ENCODE measurements at regions not wholly inside any gene's neighbourhood (a gene's known extent, or its start where the extent isn't known, plus 50 kb on each side); places are given as distances from the start of the nearest gene placed in this dataset.

DNA sequence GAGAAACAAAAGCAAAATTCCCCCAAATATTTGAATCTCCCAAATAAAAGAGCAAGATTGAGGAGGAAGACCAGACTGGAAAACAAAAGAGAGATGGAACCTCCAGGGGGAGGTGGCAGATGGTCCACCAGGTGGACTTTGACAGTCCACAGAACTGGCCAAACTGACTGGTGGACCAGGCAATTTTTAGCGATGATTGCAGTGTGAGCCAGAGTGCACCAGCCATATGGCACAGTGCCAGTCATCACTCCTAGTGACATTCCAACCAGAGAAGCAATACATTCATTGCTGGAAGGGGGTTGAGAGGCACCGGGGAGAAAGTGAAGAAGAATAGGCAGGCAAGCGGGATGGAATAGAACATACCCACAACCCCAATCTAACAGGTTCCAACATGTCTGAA is 182.9 kb downstream of the EXOC5 start:
- Histone ChIP-seq H3K36me3 (no peaks in the 10 kb centered on the region), H3K4me3 (no peak overlapping the region)
- 65 to 80% methylated on average over 2 to 3 of the region's 3 CpGs for WGBS, 2 donors (ENCODE audit: low coverage in 1 of 2)

GRCh38 chr14:57085043-57085442 is 183.7 kb downstream of the EXOC5 start:
- WGBS, 2 donors (ENCODE audit: low coverage in 1 of 2), result 60 to 83% methylated on average over 3 of the region's 3 CpGs
- no peak overlapping the region for H3K27ac ChIP-seq
- TF ChIP-seq POLR2AphosphoS5 (IDR thresholded peaks at IDR 0.05) (no peak), POLR2A (IDR thresholded peaks at IDR 0.05) (no peak), CTCF (IDR thresholded peaks at IDR 0.05) (no peak), EP300 (IDR thresholded peaks at IDR 0.05) (no peak)
- no peak overlapping the region for H3K4me3 ChIP-seq
- H3K4me1 ChIP-seq, result no peaks in the 10 kb centered on the region
- no peaks in the 10 kb centered on the region for H3K36me3 ChIP-seq
- H3K9me3 ChIP-seq, result no peaks in the 10 kb centered on the region
- no peaks in the 10 kb centered on the region for H3K27me3 ChIP-seq
- no peak for ATAC-seq

More for the DNA sequence above, 182.9 kb downstream of the EXOC5 start:
- no peak overlapping the region for H3K27ac ChIP-seq
- H3K27me3 ChIP-seq, result no peaks in the 10 kb centered on the region
- no peak for ATAC-seq
- no peak for TF ChIP-seq EP300 (IDR thresholded peaks at IDR 0.05)
- no peak for TF ChIP-seq POLR2AphosphoS5 (IDR thresholded peaks at IDR 0.05)
- TF ChIP-seq CTCF (IDR thresholded peaks at IDR 0.05), result no peak
- no peak for TF ChIP-seq POLR2A (IDR thresholded peaks at IDR 0.05)
- H3K9me3 ChIP-seq, result no peaks in the 10 kb centered on the region
- no peaks in the 10 kb centered on the region for H3K4me1 ChIP-seq

DNA sequence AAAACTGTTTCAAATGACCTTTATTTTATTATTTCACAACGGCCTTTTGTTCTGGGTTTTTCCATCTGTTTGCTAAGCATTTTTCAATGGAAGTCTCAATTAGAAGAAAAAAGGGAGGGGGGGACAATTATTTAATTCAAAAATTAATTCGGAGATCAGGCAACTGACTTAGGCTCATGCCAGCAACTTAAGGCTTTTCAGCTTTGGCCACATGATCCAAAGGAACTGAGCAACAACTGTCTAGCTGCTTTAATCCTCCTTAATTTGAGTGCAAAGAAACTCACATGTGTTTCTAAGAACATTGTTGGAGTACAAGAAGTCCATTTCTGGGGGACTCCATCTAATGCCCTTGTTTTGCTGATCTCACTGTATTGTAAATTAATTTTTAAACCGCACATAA is 188.0 kb downstream of the EXOC5 start:
- Histone ChIP-seq H3K4me1 (no peaks in the 10 kb centered on the region), H3K27ac (no peak overlapping the region)
- 79 to 86% methylated on average over 3 of the region's 3 CpGs for WGBS, 2 donors (ENCODE audit: low coverage in 1 of 2)

GRCh38 chr14:57078054-57078453 is 190.7 kb downstream of the EXOC5 start:
- no peak overlapping the region for H3K27ac ChIP-seq
- no peak for ATAC-seq
- no peaks in the 10 kb centered on the region for H3K9me3 ChIP-seq
- no peaks in the 10 kb centered on the region for H3K27me3 ChIP-seq
- no peaks in the 10 kb centered on the region for H3K36me3 ChIP-seq
- TF ChIP-seq CTCF (IDR thresholded peaks at IDR 0.05), result no peak
- no peak for TF ChIP-seq POLR2A (IDR thresholded peaks at IDR 0.05)
- TF ChIP-seq EP300 (IDR thresholded peaks at IDR 0.05), result no peak
- TF ChIP-seq POLR2AphosphoS5 (IDR thresholded peaks at IDR 0.05), result no peak
- 52 to 67% methylated on average over 2 of the region's 2 CpGs for WGBS, 2 donors (ENCODE audit: low coverage in 1 of 2)
- H3K4me3 ChIP-seq, result no peak overlapping the region
- H3K4me1 ChIP-seq, result no peaks in the 10 kb centered on the region

More for the DNA sequence above, 188.0 kb downstream of the EXOC5 start:
- no peak for TF ChIP-seq CTCF (IDR thresholded peaks at IDR 0.05)
- TF ChIP-seq EP300 (IDR thresholded peaks at IDR 0.05), result no peak
- TF ChIP-seq POLR2A (IDR thresholded peaks at IDR 0.05), result no peak
- no peak for TF ChIP-seq POLR2AphosphoS5 (IDR thresholded peaks at IDR 0.05)
- Histone ChIP-seq H3K36me3 (no peaks in the 10 kb centered on the region), H3K9me3 (no peaks in the 10 kb centered on the region), H3K27me3 (no peaks in the 10 kb centered on the region), H3K4me3 (no peak overlapping the region)
- no peak for ATAC-seq

DNA sequence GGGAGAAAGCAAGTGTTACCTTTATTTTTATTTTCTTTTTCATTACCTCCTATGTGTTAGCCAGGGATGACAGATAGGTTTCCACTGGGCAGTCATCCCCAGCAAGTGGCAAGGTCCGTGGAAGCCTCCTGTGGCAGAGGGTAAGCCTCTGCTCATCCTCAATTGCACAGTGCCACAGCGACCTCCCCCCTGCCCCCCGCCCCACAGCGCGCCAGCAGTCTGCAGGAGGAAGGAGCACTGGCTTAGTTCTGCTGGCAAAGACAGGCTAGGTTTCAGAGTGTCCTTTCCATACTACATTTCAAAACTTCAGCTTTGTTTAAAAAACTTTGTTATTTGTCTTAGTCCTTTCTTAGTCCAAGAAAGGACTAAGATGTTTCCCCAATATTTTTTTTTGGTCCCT is 194.7 kb downstream of the EXOC5 start:
- no peak for TF ChIP-seq POLR2AphosphoS5 (IDR thresholded peaks at IDR 0.05)
- no peak for TF ChIP-seq EP300 (IDR thresholded peaks at IDR 0.05)
- no peak for TF ChIP-seq POLR2A (IDR thresholded peaks at IDR 0.05)
- TF ChIP-seq CTCF (IDR thresholded peaks at IDR 0.05), result no peak
- Histone ChIP-seq H3K4me3 (no peak overlapping the region), H3K27me3 (peaks cover 5% of the 10 kb centered on the region), H3K27ac (no peak overlapping the region), H3K4me1 (no peaks in the 10 kb centered on the region), H3K9me3 (no peaks in the 10 kb centered on the region), H3K36me3 (no peaks in the 10 kb centered on the region)
- ATAC-seq, result no peak
- 59% methylated on average over 4 of the region's 5 CpGs; no CpG with 5 or more reads in 1 of the 2 donors for WGBS, 2 donors (ENCODE audit: low coverage in 1 of 2)

Measured in gastroesophageal sphincter (tissue), 4 donors.